WERI-Rb-1 (cell line): ENCODE measurements at regions not wholly inside any gene's neighbourhood (a gene's known extent, or its start where the extent isn't known, plus 50 kb on each side); places are given as distances from the start of the nearest gene placed in this dataset.

ENCODE experiments used
- DNase-seq: peaks from one replicate; pipeline ENCODE4 v3.0.0-alpha.2; 2020
- H3K27ac ChIP-seq: fragments of 250-450 bp; sonication (Bioruptor Pico); 2 replicates; pipeline ENCODE4 v1.5.1; 2020; ENCODE audit warnings: mild to moderate bottlenecking, moderate library complexity
- H3K27me3 ChIP-seq: fragments of 250-450 bp; sonication (Bioruptor Pico); 2 replicates; pipeline ENCODE4 v1.5.1; 2021; ENCODE audit warnings: mild to moderate bottlenecking, low read depth, moderate library complexity; ENCODE audit not compliant: insufficient read depth, severe bottlenecking
- H3K36me3 ChIP-seq: fragments of 250-450 bp; sonication (Bioruptor Pico); 2 replicates; pipeline ENCODE4 v1.5.1; 2020; ENCODE audit warnings: mild to moderate bottlenecking, moderate library complexity
- H3K4me3 ChIP-seq: 2 replicates; pipeline ENCODE4 v1.5.1; 2011; ENCODE audit warnings: low read depth, mild to moderate bottlenecking, control low read depth, low read length
- H3K9me3 ChIP-seq: fragments of 250-450 bp; sonication (Bioruptor Pico); 2 replicates; pipeline ENCODE4 v1.5.1; 2021; ENCODE audit warnings: mild to moderate bottlenecking, moderate library complexity; ENCODE audit not compliant: severe bottlenecking
- TF ChIP-seq, protein P1 (sequence below): IDR thresholded peaks from 2 replicates; pipeline ENCODE4 v1.5.1; 2011; ENCODE audit warnings: low read depth, mild to moderate bottlenecking, control low read depth, inconsistent platforms, low read length

DNA sequence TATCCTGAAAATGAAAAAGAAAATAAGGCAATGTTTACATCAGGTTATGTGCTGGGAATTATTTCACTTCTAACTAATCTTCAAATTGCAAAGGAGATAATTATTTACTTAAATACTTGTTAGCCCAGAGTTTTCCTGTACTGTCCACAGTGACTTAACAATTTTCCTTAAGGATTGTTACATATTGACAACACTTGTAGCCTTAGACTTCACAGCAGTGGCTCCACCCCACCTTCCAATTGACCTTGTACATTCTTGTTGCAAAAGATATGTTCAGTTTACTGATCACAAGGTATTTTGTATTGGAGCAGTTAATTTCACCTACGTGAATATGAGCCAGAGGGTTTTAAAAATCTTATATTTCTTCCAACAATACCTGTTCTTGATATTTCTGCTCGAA lies 376.9 kb downstream of the CNTN6 start:
- Histone ChIP-seq H3K4me3 (no peak overlapping the region), H3K36me3 (no peaks in the 10 kb centered on the region), H3K27ac (no peak overlapping the region), H3K9me3 (no peaks in the 10 kb centered on the region), H3K27me3 (no peaks in the 10 kb centered on the region)
- no peak for DNase-seq
- TF ChIP-seq, protein P1, sequence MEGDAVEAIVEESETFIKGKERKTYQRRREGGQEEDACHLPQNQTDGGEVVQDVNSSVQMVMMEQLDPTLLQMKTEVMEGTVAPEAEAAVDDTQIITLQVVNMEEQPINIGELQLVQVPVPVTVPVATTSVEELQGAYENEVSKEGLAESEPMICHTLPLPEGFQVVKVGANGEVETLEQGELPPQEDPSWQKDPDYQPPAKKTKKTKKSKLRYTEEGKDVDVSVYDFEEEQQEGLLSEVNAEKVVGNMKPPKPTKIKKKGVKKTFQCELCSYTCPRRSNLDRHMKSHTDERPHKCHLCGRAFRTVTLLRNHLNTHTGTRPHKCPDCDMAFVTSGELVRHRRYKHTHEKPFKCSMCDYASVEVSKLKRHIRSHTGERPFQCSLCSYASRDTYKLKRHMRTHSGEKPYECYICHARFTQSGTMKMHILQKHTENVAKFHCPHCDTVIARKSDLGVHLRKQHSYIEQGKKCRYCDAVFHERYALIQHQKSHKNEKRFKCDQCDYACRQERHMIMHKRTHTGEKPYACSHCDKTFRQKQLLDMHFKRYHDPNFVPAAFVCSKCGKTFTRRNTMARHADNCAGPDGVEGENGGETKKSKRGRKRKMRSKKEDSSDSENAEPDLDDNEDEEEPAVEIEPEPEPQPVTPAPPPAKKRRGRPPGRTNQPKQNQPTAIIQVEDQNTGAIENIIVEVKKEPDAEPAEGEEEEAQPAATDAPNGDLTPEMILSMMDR: no peak

GRCh38 chr3:1477669-1478068 lies 384.8 kb downstream of the CNTN6 start:
- Histone ChIP-seq H3K36me3 (no peaks in the 10 kb centered on the region), H3K27ac (no peak overlapping the region), H3K9me3 (no peaks in the 10 kb centered on the region), H3K27me3 (no peaks in the 10 kb centered on the region), H3K4me3 (no peak overlapping the region)
- TF ChIP-seq, protein P1: no peak
- no peak for DNase-seq

GRCh38 chr3:1495466-1495865 lies 402.6 kb downstream of the CNTN6 start:
- no peak for DNase-seq
- H3K36me3 ChIP-seq: no peaks in the 10 kb centered on the region
- no peaks in the 10 kb centered on the region for H3K27me3 ChIP-seq
- no peaks in the 10 kb centered on the region for H3K9me3 ChIP-seq
- H3K27ac ChIP-seq: no peak overlapping the region
- H3K4me3 ChIP-seq: no peak overlapping the region
- TF ChIP-seq, protein P1: no peak

- no peaks in the 10 kb centered on the region for H3K9me3 ChIP-seq
- H3K4me3 ChIP-seq: no peak overlapping the region
- H3K27ac ChIP-seq: no peak overlapping the region
- H3K36me3 ChIP-seq: no peaks in the 10 kb centered on the region
- TF ChIP-seq, protein P1: no peak
- DNase-seq: no peak
- no peaks in the 10 kb centered on the region for H3K27me3 ChIP-seq
Measured at GRCh38 chr3:1499694-1500093, 406.9 kb downstream of the CNTN6 start.

DNA sequence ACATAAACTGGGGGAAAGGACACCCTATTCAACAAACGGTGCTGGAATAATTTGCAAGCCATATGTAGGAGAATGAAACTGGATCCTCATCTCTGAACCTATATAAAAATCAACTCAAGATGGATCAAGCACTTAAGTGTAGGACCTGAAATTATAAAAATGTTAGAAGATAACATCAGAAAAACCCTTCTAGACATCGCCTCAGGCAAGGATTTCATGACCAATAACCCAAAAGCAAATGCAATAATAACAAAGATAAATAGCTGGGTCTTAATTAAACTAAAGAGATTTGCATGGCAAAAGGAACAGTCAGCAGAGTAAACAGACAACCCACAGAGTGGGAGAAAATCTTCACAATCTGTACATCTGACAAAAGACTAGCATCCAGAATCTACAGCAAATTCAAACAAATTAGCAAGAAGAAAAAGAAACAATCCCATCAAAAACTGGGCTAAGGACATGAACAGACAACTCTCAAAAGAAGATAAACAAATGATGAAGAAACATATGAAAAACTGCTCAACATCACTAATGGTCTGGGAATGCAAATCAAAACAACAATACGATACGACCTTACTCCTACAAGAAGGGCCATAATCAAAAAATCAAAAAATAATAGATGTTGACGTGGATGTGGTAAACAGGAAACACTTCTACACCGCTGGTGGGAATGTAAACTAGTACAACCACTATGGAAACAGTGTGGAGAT lies 408.7 kb downstream of the CNTN6 start:
- no peaks in the 10 kb centered on the region for H3K36me3 ChIP-seq
- no peak overlapping the region for H3K27ac ChIP-seq
- no peak for DNase-seq

More for the DNA sequence above, 408.7 kb downstream of the CNTN6 start:
- H3K9me3 ChIP-seq: no peaks in the 10 kb centered on the region
- no peaks in the 10 kb centered on the region for H3K27me3 ChIP-seq
- H3K4me3 ChIP-seq: no peak overlapping the region
- TF ChIP-seq, protein P1: no peak
